ENCODE measurements at regions not wholly inside any gene's neighbourhood (a gene's known extent, or its start where the extent isn't known, plus 50 kb on each side); places are given as distances from the start of the nearest gene placed in this dataset.

DNA sequence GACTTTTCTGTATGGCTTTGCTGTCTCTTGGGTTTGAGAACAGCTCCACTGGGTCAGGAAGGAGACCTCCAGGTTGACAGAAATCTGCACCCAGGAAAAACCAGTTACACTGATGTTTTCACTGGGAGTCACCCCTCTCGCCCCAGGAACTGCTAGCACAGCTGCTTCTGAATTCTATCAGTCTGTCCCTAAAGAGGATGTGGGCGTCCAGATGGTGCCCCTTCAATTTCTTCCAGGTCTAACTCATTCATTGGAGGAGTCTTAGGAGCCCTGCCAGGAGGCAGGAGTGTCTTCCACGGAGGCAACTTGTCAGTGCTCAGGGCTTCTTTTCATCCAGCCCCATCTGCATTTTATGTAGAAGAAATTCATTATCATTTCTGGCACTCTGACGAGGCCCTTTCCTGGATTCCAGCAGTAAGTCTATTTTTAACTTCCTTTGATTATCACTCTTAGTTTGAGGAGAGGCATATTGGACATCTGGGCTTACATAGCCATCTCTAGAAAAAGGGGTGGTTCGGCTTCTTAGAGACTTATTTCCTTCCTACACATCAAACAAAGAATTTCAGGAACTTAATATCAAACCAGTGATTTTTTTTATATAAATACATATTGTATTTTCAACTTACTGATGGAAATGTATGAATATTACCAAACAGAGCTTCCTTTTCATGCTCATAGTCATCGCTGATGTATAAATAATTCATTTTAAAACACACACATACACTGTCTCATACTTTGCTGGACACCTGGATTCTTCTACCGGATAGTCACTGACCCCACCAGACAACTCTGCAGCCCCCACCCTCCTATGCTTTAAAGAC lies 148.8 kb downstream of the IRX2 start:
- no peak for DNase-seq

DNA sequence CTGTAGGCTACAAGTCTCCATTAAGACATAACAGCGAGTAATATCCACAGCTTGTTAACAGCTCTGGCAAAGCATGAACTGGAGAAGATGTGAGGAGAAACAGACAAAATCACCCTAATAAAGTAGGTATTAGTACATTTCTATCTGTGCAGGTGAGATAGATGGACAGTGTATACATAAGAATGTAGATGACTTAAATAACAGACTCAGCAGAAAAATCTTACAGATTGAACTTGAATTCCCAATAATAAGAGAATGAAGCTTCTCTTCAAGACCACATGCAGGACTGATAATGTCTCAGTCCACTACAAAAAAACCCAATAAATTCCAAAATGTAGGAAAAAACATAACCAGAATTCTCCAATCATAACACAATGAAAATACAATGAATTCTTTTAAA lies 153.0 kb downstream of the IRX2 start:
- no peak for DNase-seq

DNA sequence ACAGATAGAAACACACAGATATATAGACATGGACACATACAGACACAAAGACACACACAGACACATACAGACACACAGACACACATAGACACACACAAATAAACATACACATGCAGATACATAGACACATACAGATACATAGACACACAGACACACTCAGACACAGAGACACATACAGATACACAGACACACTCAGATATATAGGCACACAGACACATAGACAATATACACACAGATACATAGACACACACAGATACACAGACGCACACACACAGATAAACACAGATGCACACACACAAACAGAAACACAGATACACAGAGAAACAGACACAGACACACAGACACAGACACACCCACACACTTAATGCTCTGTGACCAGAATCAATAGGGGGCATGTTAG lies 156.8 kb downstream of the IRX2 start:
- no peak for DNase-seq

DNA sequence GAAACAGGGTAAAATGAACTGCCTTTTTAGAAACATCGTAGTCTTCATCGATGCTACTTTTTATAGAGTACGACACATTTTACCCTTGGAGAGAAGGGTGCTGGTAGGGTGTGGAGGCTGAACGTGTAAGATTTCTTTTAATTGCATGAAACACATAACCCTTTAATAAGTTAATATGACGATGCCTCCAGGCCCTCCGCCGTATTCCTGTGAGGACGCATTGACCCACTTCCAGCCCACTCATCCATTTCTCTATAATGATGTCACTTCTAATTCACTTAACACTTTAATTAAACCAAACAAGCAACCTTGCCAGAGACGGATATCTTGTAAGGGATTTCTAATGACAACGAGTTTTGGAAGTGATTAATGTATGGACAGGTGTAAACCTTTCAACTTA lies 158.7 kb downstream of the IRX2 start:
- no peak for DNase-seq

DNA sequence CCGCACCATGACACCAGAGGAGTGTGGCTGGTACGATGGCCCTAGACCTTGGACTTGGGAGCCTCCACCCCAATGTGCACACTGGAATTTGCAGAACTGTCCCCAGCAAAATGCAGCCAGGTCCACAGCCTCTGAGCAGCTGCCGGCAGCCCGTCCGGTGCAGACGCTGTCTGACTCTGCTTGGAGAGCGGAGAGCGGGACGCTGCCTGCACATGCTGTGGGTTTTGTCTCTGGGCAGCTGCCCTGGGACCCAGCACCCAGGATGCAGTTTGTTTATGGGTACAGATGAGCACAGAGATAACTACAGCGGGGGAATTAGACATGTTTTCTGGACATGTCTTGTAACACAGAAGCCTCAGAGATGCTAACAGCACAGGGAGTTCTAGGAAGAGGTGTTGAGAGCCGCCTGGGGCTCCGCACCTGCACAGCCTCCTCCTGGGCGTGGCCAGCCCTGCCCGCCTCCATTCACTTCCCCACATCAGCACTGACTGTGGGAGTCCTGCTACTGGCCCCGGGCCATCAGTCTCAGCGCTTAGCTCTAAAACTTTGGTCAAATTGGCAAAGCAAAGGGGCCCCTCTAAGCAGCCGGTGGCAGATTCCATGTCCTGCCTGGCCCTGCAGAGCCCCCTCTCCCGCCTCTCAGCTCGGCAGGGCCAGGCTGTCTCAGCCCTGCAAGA lies 159.6 kb downstream of the IRX2 start:
- DNase-seq: no peak

DNA sequence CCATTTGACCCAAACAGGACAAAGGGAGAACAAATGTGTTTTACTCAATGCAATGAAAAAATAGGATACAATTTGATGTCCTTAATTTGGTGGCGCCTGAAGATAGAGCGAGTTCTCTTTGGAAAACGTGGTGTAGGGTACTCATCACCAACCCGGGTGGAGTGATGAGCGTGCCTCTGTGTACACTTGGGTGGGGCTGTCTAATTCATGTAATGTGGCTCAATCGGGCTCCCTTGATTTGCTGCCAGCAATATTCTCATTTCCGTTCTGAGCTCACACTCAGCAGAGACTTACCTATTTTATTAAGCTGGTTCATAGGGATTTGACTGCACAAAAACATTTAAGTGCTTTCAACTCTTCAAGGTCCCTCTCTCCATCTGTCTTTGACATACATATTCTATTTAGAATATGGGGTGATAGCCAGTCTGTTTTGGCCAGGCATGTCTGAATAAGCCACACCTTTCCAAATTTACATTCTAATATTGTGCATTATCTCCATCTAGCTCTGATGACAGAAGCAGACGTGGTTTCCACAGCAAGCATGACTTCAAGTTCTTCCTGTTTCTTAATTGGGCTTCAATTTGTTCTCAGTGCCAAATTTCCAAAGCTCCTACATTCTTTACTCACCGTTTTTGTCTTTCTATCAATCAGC lies 162.5 kb downstream of the IRX2 start:
- DNase-seq: no peak

DNA sequence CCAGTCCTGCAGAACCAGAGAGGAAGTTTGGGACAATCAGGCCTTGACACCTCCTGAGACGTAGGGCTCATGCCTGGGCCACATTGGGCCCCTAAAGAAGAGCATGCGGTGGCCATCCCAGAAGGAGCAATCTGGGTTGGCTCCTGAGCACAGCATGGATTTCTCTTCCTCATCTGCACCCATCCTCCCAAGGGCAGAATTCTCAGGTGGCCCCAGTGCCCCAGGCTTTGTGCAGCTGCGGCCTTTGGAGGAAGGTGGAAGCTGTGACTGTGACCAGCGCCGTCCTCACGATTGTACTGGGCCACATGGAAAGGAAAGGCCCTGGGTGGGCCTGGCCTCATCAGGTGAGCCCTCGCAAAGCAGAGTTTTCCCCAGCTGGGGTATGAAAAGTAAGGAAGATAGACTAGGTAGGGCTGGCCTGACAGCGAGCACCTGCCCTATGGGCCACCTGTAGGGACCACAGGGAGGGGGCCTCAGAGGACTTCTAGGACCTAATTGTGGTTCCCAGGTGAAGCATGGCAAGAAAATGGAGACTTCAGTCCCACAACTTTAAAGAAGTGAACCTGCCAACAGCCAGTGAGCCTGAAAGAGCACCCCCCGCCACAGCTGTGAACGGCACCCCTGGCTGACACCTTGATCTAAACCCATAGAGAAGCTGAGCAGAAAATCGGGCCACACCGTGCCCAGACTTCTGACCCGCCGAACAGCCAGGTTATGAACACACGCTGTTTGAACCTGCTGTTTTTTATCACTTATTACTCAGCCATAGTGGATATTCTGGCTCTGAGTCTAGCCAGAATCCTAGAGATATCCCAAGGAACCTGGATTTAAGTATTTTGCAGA lies 164.1 kb downstream of the IRX2 start:
- no peak for DNase-seq

DNA sequence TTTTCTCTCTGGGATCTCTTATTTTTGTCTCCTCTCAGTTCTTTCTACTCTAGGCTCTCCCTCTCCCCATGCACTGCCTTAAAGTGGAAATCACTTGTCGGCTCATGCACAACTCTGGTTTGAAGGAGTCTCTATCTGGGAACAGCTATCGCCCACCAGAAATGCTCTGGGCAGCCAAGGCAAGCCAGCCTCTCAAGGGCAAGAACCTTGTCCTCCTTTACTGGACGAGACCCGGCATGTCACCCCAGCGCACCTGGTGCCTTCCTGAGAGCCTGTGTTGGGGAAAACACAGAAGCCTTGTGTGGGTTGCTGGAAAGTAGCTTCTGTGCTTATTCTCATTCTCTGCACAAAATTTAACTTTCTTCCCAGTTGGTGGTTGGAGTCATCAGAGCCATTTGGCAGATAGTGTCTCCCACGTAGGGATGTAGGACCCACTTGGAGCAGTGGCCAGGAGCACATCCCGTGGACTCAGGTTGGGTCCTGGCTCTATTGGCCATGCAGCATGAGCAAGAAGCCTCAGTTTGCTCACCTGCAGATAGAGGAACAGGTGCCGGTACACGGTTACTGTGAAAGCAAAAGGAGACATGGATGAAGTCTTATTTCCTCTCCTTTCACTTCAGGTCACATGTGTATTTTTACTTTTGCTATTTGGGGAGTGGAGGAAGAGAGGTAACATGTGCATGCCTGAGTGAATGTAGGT lies 165.3 kb downstream of the IRX2 start:
- DNase-seq: no peak

DNA sequence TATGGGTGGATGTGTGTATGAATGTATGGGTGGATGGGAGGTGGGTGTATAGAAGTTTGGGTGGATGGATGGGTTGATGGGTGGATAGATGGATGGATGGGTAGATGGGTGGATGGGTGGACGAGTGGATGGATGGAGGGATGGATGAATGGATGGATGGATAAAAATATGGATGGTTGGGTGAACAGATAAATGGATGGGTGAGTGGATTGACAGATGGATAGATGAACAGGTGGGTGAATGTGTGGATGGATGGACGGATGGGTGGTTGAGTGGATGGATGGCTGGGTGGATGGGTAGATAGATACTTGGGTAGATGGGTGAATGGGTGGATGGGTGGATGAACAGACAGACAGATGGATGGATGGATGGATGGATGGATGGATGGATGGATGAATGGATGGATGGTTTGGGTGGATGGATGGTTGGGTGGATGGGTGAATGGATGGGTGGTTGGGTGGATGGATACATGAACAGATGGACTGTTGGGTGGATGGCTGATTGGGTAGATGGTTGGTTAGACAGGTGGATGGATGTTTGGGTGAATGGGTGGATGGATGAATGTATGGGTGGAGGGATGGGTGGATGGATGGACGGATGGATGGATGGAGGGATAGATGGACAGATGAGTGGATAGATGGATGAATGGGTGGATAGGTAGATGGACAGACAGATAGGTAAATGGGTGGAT lies 166.8 kb downstream of the IRX2 start:
- no peak for DNase-seq

DNA sequence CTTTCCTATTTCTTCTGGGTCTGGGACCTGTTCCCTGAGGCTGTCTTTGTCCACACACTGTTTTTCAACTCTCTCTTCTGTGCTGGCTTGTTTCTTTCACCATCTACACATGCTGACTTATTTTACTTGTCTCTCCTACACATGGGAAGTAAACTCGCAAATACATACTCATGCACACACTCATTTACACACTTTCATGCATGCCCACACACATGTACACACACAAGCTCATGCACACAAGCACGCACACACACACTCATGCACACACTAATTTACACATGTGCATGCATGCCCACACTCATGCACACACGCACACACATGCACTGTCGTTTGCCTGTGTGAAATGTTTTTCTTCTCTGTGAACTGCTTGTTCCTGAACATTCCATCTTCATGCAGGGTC lies 169.0 kb downstream of the IRX2 start:
- DNase-seq: no peak

DNA sequence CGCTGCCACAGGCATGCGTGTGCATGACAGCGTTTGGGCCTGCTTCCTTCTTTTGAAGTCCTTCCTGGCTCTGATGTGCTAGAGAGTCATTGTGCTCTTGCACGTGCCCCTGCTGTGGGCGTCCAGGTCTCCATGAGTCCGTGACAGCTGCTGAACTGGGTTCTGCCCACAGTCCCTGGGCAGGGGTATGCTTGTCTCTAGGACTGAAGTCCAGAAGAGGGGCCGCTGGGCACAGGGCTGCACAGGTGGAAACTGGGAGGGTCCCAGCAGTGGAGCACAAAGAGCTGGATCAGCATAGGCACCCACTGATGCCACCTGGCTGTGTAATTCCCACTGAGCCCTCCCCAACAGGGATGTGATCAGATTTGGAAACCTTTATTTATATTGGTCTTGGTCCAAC lies 169.4 kb downstream of the IRX2 start:
- no peak for DNase-seq

DNA sequence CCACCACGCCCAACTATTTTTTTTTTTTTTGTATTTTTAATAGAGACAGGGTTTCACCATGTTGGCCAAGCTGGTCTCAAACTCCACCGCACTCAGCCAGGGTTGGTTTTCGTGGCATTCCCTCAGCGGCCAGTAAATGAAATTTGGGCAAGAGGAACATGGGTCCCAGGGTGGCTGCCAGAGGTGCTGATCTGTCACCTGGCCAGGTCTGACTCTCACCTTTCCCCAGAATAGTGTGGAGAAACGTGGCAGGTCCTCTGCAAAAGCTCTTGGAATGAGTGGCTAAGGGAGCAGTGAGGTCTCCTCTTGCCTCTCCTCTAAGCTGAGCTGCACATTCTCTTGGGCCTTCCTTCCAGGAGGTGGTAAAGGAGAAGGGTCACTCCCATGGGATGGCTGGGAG lies 170.1 kb downstream of the IRX2 start:
- DNase-seq: no peak

DNA sequence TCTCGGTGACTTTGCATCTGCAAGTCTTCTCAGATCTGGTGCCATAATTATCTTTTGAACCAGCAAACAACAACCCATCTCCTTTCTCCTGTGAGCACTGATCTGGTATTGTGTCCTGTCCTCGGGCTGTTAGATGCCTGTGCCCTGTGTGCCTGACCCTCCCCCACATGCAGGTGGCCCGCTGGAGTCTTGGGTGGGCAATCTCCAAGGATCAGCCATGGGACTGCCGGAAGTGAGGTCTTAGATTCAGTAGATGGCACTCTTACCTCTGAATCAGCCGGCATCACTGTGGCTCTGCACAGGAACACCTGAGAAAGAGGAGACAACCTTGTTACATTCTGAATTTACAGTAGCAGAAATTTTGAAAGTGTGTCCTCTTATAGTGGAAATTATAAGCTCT lies 172.4 kb downstream of the IRX2 start:
- no peak for DNase-seq

DNA sequence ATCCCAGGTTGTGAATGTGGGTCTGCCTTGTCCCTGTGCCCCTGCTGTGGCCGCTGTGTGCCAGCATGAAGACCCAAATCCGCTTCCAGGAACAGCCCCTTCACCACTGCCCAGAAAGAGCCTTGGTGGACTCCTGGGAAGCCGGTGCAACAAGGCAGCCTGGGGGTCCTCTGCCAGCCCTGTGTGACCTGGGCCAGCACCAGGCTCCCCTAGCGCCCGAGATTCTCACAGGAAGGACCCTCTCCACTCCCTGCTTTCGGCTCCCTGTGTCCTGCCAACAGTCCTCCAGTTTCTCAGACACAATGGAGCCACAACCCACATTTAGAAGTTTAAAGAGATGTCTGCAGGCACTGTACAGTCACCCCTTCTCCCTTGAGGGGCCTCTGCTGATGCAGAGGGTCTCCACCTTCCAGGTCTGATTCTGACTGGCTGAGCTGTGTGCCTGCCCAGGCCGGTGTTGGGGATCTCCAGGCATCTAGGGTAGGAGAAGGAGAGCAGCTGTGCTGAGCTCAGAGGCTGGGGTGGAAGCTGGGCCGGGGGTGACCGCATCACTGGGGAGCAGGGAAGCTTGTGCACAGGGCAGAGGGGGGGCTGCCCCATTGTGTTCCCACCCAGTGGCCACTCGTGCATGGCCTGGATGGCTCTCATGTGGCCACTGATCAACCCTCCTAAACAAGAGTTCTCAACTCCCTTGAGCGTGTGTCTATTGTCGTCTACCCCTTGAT lies 174.0 kb downstream of the IRX2 start:
- no peak for DNase-seq

DNA sequence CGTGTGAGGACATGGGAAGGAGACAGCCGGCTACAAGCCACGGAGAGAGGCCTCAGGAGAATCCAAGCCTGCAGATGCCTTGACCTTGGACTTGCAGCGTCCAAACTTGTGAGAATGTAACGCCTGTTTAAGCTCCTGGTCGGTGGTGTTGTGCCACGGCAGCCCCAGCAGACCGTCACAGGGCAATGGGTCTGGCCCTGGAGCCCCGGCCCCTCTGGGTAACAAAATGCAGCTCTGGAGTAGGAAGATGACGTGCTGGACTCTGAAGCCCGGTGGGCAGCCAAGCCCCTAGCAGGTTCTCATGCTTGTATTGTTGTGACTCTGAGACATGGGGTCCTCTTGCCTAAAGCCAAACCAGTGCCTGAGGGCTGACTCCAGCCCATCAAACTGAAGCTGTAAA lies 174.7 kb downstream of the IRX2 start:
- DNase-seq: no peak

DNA sequence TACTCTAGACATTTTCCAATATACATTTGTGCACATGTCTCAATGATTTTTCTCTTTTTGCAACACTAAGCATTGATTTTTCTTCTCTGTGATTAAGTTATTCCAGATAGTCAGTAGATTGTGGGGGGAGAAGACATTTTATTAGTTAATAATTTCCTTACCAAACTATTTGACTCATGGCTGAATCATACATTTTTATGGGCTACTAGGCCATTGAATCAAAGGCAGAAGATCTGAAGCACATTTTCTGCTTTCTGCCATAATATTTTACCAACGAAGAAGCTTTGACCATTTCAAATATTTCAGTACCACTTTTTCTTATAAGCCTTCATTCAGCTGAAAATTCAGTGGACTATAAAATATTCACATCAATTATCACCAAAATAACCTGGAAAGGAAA lies 175.6 kb downstream of the IRX2 start:
- DNase-seq: no peak

DNA sequence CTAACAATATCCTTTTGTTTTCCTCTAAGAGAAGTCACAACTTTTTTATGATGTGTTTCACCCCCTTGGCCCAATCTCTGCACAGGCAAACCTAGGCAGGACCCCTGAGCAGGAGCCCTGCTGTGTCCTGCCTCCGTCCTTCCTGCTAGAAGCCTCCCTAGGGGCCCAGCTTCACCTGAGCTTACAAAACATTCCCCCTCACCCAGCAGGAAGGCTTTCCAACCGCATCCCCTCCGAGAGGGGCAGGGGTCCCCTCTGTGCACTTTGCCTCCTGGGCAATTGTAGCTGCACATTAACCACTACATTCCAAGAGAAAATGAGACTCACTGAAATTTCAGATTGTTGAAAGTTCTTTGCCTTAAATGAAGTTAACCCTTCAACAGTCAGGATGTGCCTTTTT lies 176.2 kb downstream of the IRX2 start:
- DNase-seq: no peak

DNA sequence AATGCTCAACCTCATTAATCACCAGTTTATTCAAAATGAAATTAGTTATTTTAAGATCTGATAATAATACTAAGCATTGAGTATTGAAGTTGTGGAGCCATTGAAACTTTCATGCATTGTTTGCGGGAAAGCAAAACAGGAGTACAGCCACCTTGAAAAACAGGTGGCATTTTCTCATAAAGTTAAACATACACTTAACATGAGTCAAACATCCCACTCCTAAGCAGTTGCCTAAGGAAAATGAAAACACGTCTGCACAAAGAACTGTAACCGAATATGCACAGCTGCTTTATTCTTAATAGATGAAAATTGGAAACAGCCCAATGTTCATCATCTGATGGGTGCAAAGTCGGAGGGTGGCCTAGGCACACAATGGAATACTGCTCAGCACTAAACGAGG lies 177.3 kb downstream of the IRX2 start:
- no peak for DNase-seq

DNA sequence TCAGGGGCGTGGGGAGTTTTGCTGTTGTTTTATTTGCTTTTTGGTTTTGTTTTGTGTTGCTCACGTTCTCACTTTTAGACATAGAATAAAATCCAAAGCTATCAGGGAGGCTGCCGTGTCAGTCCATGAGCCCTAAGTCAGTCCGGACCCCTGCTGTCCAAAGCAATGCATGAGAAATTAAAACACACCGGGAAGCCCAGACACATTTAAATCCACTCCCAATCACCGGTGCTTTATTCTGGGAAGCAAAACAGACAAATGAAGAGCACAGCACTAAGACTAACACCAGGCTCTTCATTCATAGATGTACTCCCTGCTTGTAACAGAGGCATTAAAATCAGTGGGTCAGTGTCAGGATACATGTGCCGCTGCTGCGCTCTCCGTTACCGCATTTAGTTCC lies 180.9 kb downstream of the IRX2 start:
- DNase-seq: no peak

DNA sequence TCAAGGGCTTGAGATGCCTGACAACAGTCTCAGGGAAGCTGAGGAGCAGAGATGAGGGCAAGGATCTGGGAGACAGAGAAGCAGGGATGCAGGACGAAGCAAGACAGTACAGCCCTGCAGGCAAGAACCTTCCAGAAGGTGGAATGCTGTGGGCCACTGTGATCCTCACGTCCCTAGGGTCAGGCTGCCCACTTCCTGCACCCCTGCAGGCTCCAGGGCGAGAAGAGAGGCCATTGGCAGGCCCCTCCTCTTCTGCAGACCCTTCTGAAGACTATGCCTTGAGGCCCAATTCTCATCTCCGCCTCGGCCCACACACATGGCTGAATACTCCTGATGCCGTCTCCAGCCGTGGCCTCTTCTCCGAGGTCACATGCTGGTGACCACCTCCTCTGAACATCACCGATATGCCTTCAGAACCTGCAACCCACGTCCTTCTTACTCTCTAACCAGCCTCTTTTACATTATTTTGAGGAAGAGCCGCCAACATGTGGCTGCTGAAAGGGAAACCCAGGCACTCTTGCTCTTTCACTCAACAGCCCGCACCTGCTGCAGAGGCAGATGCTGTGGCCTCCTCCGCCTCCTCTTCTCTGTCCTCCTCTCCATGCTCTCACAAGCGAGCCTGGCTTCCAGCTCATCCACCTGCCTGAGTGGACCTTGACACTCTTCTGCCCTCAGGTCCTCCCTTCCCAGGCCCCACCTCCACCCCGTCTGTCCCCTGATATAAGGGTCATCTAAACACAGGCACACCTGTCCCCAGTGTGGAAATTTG lies 181.5 kb downstream of the IRX2 start:
- no peak for DNase-seq

DNA sequence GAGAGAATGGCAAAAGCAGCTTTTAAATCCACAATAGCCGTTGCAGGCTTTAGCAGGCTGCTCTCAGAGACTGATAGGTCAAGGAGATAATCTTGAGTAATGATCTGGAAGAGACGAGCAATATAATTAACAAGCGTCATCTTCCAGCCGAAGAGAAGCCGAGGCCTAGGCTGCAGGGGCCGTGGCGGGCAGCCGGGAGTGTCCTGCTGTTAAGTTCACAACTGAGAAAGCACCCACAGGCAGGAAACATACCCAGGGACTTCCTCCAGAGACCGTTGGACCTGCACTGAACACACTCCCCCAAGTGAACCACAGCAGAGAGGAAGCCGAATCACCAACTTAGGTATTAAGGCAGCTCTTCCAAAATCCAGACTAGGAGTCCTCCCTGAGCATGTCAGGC lies 182.3 kb downstream of the IRX2 start:
- no peak for DNase-seq

Measured in stimulated activated CD4-positive, alpha-beta T cell treated with anti-CD3 and anti-CD28 coated beads, Interleukin-4, amount 100 ng/mL, for 4 hours (primary cell).